ENCODE measurements at regions not wholly inside any gene's neighbourhood (a gene's known extent, or its start where the extent isn't known, plus 50 kb on each side); places are given as distances from the start of the nearest gene placed in this dataset.

- ATAC-seq = no peak
- no peak overlapping the region for H3K4me3 ChIP-seq
- WGBS, 2 donors = 89 to 98% methylated on average over 1 of the region's 1 CpG
- peaks cover 0 to 3% (median 0%) of the 10 kb centered on the region in 9 donors for H3K4me1 ChIP-seq
- intact Hi-C loops (cut with DNase I) = no loop called here
- H3K9me3 ChIP-seq = peaks cover 0 to 25% (median 16%) of the 10 kb centered on the region in 11 donors
- no peaks in the 10 kb centered on the region for H3K36me3 ChIP-seq
- no peak overlapping the region for H3K27ac ChIP-seq
- DNase-seq = no peak
- H3K27me3 ChIP-seq = no peaks in the 10 kb centered on the region
- TF ChIP-seq, protein P1, sequence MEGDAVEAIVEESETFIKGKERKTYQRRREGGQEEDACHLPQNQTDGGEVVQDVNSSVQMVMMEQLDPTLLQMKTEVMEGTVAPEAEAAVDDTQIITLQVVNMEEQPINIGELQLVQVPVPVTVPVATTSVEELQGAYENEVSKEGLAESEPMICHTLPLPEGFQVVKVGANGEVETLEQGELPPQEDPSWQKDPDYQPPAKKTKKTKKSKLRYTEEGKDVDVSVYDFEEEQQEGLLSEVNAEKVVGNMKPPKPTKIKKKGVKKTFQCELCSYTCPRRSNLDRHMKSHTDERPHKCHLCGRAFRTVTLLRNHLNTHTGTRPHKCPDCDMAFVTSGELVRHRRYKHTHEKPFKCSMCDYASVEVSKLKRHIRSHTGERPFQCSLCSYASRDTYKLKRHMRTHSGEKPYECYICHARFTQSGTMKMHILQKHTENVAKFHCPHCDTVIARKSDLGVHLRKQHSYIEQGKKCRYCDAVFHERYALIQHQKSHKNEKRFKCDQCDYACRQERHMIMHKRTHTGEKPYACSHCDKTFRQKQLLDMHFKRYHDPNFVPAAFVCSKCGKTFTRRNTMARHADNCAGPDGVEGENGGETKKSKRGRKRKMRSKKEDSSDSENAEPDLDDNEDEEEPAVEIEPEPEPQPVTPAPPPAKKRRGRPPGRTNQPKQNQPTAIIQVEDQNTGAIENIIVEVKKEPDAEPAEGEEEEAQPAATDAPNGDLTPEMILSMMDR (IDR thresholded peaks at IDR 0.05) = no peak
Observed at GRCh38 chr2:222351035-222351434, 52.2 kb upstream of the PAX3 start.

DNA sequence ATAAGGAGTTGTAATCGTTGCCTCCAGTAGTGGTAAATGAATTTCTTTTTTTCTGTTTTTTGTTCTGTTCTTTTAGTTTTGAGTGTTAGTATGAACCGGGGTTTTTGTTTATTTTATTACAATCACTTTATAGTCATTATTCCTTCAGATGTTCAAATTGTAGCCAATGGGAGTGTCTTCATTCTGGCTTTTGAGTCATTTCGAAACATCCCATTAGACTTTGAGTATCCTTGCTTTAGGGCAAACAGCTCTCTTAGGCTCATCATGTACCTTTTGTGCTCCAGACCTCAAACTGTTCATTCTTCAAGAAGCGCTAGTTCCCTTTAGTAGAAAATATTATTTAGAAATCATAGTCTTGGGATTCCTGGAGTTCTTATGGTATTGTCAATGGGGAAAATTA is 54.2 kb upstream of the PAX3 start:
- peaks cover 0 to 25% (median 16%) of the 10 kb centered on the region in 11 donors for H3K9me3 ChIP-seq
- TF ChIP-seq, protein P1 (IDR thresholded peaks at IDR 0.05) = no peak
- 86 to 87% methylated on average over 4 of the region's 4 CpGs for WGBS, 2 donors
- H3K27me3 ChIP-seq = no peaks in the 10 kb centered on the region
- H3K27ac ChIP-seq = no peak overlapping the region
- intact Hi-C loops (cut with DNase I) = no loop called here
- no peaks in the 10 kb centered on the region for H3K36me3 ChIP-seq
- no peak for DNase-seq
- ATAC-seq = no peak
- H3K4me1 ChIP-seq = peaks cover 0 to 3% (median 0%) of the 10 kb centered on the region in 9 donors
- H3K4me3 ChIP-seq = no peak overlapping the region

- DNase-seq = no peak
Observed at GRCh38 chr2:222353993-222354392, 55.2 kb upstream of the PAX3 start.

DNA sequence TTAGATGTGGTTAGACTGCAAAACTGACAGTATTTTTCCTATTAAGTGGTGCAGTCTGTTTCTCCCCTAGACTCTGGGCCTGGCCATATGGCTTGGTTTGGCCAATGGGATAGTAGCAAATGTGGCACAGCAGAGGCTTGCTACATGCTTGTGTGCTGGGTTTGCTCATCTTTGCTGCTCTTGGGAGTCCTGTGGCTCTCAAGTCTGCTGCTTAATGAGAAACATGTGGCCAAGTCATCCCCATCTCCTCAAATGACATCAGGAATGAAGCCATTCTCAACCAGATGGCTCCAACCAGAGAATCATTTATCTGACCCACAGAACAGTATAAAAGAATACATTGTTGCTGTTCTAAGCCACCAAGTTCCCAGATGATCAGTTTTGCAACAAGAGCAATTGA is 57.1 kb upstream of the PAX3 start:
- H3K9me3 ChIP-seq = peaks cover 0 to 18% (median 12%) of the 10 kb centered on the region in 11 donors
- ATAC-seq (peak in 7 of 8 donors; percentile 29 to 62 (median 39)), DNase-seq (no peak)
- no peaks in the 10 kb centered on the region for H3K27me3 ChIP-seq
- H3K4me3 ChIP-seq = no peak overlapping the region
- no peaks in the 10 kb centered on the region for H3K36me3 ChIP-seq
- H3K4me1 ChIP-seq = peaks cover 0 to 19% (median 0%) of the 10 kb centered on the region in 9 donors
- H3K27ac ChIP-seq = no peak overlapping the region
- intact Hi-C loops (cut with DNase I) = no loop called here
- TF ChIP-seq, protein P1 (IDR thresholded peaks at IDR 0.05) = no peak

More at GRCh38 chr2:222353993-222354392, 55.2 kb upstream of the PAX3 start:
- intact Hi-C loops (cut with DNase I) = no loop called here
- ATAC-seq = no peak
- Histone ChIP-seq H3K27ac (no peak overlapping the region), H3K27me3 (no peaks in the 10 kb centered on the region), H3K4me3 (no peak overlapping the region), H3K4me1 (peaks cover 0 to 9% (median 0%) of the 10 kb centered on the region in 9 donors), H3K36me3 (no peaks in the 10 kb centered on the region), H3K9me3 (peaks cover 0 to 25% (median 16%) of the 10 kb centered on the region in 11 donors)
- TF ChIP-seq, protein P1 (IDR thresholded peaks at IDR 0.05) = no peak
- WGBS, 2 donors = 32 to 33% methylated on average over 3 of the region's 3 CpGs
